ENCODE measurements at regions not wholly inside any gene's neighbourhood (a gene's known extent, or its start where the extent isn't known, plus 50 kb on each side); places are given as distances from the start of the nearest gene placed in this dataset.

DNA sequence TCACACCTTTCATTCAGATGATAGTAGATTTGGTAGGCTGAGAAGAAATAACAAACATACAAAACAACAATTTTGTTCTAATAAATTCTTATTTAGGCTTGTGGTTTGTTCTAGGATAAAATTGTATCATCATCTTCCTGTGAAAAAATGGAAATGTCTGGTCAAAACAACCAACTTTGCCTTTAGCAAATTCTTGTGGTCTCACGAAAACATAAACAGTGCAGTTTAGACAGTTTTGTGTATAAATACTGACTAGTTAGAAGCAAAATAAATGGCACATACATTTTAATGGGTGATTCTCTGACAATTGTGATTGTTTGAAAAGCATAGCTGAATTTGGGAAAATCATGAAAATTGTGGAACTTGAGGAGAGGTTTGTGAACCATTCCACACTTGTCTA lies 180.1 kb downstream of the TDRD15 start:
- TF ChIP-seq POLR2AphosphoS5 (IDR thresholded peaks at IDR 0.05; ENCODE audit: low read depth, low read length), result no peak
- no peak for TF ChIP-seq TAF1 (IDR thresholded peaks at IDR 0.05; ENCODE audit: borderline replicate concordance, insufficient read depth, low read length)
- TF ChIP-seq SIN3A (IDR thresholded peaks at IDR 0.05; ENCODE audit: borderline replicate concordance, insufficient read depth, low read length), result no peak

Measured in PFSK-1 (cell line).